ENCODE measurements at regions not wholly inside any gene's neighbourhood (a gene's known extent, or its start where the extent isn't known, plus 50 kb on each side); places are given as distances from the start of the nearest gene placed in this dataset.

- Histone ChIP-seq H3K4me1 (ENCODE audit: insufficient read depth, low read length) (no peaks in the 10 kb centered on the region), H3K27ac (ENCODE audit: low read depth, low read length) (no peak overlapping the region), H3K4me3 (ENCODE audit: low read depth in 1 of 2, low read length in 2 of 2) (no peak overlapping the region), H3K9ac (ENCODE audit: low read length) (no peak overlapping the region), H3K36me3 (ENCODE audit: insufficient read depth, low read length) (no peaks in the 10 kb centered on the region), H3K9me3 (ENCODE audit: low read length) (no peaks in the 10 kb centered on the region), H3K27me3 (ENCODE audit: control insufficient read depth in 1 of 2, insufficient read depth in 2 of 2, low read length in 2 of 2) (no peaks in the 10 kb centered on the region)
These were observed 342.3 kb downstream of the RPRM start for GRCh38 chr2:153136216-153136615.

- H3K9me3 ChIP-seq (ENCODE audit: low read length), result no peaks in the 10 kb centered on the region
- H3K4me1 ChIP-seq (ENCODE audit: insufficient read depth, low read length), result no peaks in the 10 kb centered on the region
- H3K27ac ChIP-seq (ENCODE audit: low read depth, low read length), result no peak overlapping the region
These were observed 343.8 kb downstream of the RPRM start for GRCh38 chr2:153134725-153135124.

DNA sequence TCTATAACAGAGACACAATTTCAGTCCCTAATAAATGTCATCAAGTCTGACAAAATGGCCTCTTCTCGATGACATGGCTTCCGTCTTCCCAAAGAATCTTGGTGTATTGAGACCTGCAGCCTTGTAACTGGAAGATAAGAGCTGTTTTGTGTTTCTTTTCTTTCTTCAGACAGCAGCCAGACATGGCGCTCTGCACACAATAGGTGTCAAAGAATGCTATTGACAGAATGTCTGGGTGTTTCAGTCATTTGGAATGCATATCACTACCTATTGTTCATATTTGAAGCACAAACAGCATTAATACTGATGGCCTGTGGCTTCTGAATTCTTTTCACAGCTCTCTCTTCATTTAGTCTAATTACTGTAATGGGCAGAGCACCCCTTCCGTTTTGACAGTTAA lies 344.8 kb downstream of the RPRM start:
- H3K36me3 ChIP-seq (ENCODE audit: insufficient read depth, low read length), result no peaks in the 10 kb centered on the region
- H3K9me3 ChIP-seq (ENCODE audit: low read length), result no peaks in the 10 kb centered on the region
- no peak overlapping the region for H3K27ac ChIP-seq (ENCODE audit: low read depth, low read length)
- no peak overlapping the region for H3K9ac ChIP-seq (ENCODE audit: low read length)
- H3K4me1 ChIP-seq (ENCODE audit: insufficient read depth, low read length), result no peaks in the 10 kb centered on the region
- no peak overlapping the region for H3K4me3 ChIP-seq (ENCODE audit: low read depth in 1 of 2, low read length in 2 of 2)
- no peaks in the 10 kb centered on the region for H3K27me3 ChIP-seq (ENCODE audit: control insufficient read depth in 1 of 2, insufficient read depth in 2 of 2, low read length in 2 of 2)

More at GRCh38 chr2:153134725-153135124, 343.8 kb downstream of the RPRM start:
- Histone ChIP-seq H3K9ac (ENCODE audit: low read length) (no peak overlapping the region), H3K36me3 (ENCODE audit: insufficient read depth, low read length) (no peaks in the 10 kb centered on the region), H3K4me3 (ENCODE audit: low read depth in 1 of 2, low read length in 2 of 2) (no peak overlapping the region), H3K27me3 (ENCODE audit: control insufficient read depth in 1 of 2, insufficient read depth in 2 of 2, low read length in 2 of 2) (no peaks in the 10 kb centered on the region)

DNA sequence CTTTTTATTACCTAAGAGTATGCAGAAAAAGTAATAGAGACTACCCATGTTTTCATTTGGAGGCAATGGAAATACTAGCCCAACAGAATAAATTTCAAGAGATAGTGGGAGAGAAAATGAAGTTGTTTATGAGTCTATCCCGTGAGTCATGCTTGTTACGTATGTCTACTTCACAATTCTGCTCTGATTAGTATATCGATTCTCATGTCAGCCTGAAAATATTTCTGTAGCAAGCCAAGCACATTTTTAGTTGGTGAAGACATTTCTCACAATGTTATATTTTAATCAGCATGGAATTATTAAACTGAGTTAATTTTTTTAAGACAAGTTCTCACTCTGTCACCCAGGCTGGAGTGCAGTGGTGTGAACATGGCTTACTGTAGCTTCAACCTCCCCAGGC lies 346.1 kb downstream of the RPRM start:
- H3K9ac ChIP-seq (ENCODE audit: low read length), result no peak overlapping the region
- no peaks in the 10 kb centered on the region for H3K9me3 ChIP-seq (ENCODE audit: low read length)
- no peaks in the 10 kb centered on the region for H3K36me3 ChIP-seq (ENCODE audit: insufficient read depth, low read length)
- no peaks in the 10 kb centered on the region for H3K4me1 ChIP-seq (ENCODE audit: insufficient read depth, low read length)
- no peak overlapping the region for H3K4me3 ChIP-seq (ENCODE audit: low read depth in 1 of 2, low read length in 2 of 2)
- no peak overlapping the region for H3K27ac ChIP-seq (ENCODE audit: low read depth, low read length)
- H3K27me3 ChIP-seq (ENCODE audit: control insufficient read depth in 1 of 2, insufficient read depth in 2 of 2, low read length in 2 of 2), result no peaks in the 10 kb centered on the region

- Histone ChIP-seq H3K4me3 (ENCODE audit: low read depth in 1 of 2, low read length in 2 of 2) (no peak overlapping the region), H3K9ac (ENCODE audit: low read length) (no peak overlapping the region), H3K27ac (ENCODE audit: low read depth, low read length) (no peak overlapping the region), H3K27me3 (ENCODE audit: control insufficient read depth in 1 of 2, insufficient read depth in 2 of 2, low read length in 2 of 2) (no peaks in the 10 kb centered on the region), H3K36me3 (ENCODE audit: insufficient read depth, low read length) (no peaks in the 10 kb centered on the region), H3K4me1 (ENCODE audit: insufficient read depth, low read length) (peaks cover 11% of the 10 kb centered on the region), H3K9me3 (ENCODE audit: low read length) (no peaks in the 10 kb centered on the region)
These were observed 363.4 kb downstream of the RPRM start for GRCh38 chr2:153115141-153115540.

DNA sequence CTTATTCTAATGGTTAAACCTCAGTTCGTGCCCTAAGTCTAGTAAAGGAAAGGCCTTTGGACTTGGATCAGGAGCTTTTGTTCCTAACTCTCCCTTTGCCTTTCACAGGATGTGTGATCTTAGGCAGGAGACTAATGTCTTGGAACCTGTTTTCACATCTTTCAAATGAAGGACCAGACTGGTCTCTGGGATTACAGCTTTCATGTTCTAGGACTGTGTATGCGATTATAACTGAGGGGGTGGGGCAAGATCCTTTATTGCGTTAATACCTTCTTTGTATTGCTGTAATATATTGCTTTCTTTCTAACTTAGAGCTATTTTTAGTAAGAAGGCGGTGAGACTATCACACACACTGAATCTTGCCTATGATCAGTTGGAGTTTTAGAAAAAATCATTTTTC lies 368.1 kb downstream of the RPRM start:
- Histone ChIP-seq H3K27ac (ENCODE audit: low read depth, low read length) (no peak overlapping the region), H3K36me3 (ENCODE audit: insufficient read depth, low read length) (no peaks in the 10 kb centered on the region), H3K9me3 (ENCODE audit: low read length) (no peaks in the 10 kb centered on the region), H3K27me3 (ENCODE audit: control insufficient read depth in 1 of 2, insufficient read depth in 2 of 2, low read length in 2 of 2) (no peaks in the 10 kb centered on the region), H3K9ac (ENCODE audit: low read length) (no peak overlapping the region), H3K4me3 (ENCODE audit: low read depth in 1 of 2, low read length in 2 of 2) (no peak overlapping the region), H3K4me1 (ENCODE audit: insufficient read depth, low read length) (peaks cover 32% of the 10 kb centered on the region)

DNA sequence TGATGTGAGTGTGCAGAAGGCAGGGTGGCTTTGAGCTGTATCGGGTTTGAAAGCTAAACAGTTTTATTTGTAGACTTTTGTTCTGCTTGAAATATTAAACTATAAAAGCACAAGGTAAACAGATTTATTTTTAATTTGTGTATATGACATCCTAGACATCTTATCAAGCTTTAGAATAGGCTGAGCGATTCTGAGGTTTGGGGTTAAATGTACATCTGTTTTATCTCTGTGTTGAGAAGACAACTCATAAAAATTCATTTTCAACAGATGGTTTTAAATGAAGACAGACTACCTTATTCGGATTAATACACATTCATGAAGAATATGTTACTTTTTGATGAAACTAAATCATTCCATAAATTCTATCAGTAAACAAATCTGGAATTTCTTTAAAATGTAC lies 368.8 kb downstream of the RPRM start:
- Histone ChIP-seq H3K27ac (ENCODE audit: low read depth, low read length) (no peak overlapping the region), H3K36me3 (ENCODE audit: insufficient read depth, low read length) (no peaks in the 10 kb centered on the region), H3K4me3 (ENCODE audit: low read depth in 1 of 2, low read length in 2 of 2) (no peak overlapping the region), H3K9ac (ENCODE audit: low read length) (no peak overlapping the region), H3K4me1 (ENCODE audit: insufficient read depth, low read length) (peaks cover 32% of the 10 kb centered on the region), H3K27me3 (ENCODE audit: control insufficient read depth in 1 of 2, insufficient read depth in 2 of 2, low read length in 2 of 2) (no peaks in the 10 kb centered on the region), H3K9me3 (ENCODE audit: low read length) (no peaks in the 10 kb centered on the region)

DNA sequence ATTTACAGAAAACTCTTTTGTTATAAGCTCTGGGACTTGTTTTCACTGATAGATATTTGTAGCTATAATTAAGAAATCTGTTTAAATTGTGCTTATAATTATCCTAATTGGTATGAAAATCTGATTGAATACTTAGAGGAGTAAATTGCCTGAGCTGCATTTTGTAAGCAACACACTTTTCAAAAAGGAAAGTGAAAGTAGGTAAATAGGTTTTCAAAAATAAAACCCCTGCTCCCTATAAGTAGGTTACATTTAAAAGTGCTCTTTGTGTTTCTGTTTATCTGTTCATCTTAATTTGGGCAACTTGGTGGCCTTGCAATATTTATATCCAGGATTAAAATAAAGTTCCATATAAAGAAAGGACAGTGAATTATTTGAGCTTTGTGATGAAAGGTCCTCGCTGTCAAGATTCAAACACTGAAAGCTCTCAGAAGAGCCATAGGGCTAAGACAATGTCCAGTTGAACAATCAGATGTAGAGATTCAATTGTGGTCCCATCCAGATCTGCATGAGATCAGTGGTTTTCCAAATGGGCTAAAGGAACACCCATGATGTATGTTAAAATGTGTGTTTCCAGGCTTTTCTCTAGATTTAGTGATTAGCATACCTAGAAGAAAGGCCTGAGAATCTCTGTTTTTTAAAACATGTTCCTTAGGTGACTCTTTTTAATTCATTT lies 371.6 kb downstream of the RPRM start:
- Histone ChIP-seq H3K9me3 (ENCODE audit: low read length) (no peaks in the 10 kb centered on the region), H3K27ac (ENCODE audit: low read depth, low read length) (no peak overlapping the region), H3K27me3 (ENCODE audit: control insufficient read depth in 1 of 2, insufficient read depth in 2 of 2, low read length in 2 of 2) (no peaks in the 10 kb centered on the region), H3K36me3 (ENCODE audit: insufficient read depth, low read length) (no peaks in the 10 kb centered on the region), H3K4me1 (ENCODE audit: insufficient read depth, low read length) (peaks cover 32% of the 10 kb centered on the region), H3K4me3 (ENCODE audit: low read depth in 1 of 2, low read length in 2 of 2) (no peak overlapping the region), H3K9ac (ENCODE audit: low read length) (no peak overlapping the region)

DNA sequence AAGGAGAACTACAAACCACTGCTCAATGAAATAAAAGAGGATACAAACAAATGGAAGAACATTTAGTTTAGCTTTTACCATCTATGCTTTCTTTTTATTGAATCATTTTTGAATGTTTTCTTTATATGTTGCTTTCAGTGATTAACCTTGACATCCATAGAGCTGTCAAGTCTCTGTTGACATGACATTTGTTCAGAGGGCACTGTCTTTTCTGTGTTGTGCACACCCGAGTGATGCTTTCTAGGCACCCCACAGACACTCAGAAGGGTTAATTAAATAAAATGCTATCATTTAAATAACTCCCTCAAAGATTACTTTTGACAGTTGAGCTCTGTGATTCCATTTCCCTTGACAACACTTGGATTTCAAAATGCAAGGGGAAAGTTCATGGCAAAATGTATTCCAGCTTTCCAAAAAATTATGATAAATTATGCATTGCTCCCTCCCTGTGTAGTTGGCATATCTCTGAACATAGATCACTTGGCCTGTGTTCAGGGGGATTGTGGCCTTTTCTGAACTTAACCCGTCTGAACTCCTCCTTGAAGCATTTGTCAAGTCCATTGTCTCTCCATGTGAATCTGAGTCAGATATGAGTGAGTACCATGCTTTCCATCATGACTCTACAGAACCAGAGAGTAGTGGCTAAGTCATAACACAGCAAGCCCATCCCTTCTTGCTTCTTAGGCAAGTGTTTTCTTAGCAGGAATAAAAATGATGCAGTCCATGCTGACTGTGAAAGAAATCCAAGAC lies 372.6 kb downstream of the RPRM start:
- Histone ChIP-seq H3K4me1 (ENCODE audit: insufficient read depth, low read length) (peaks cover 37% of the 10 kb centered on the region), H3K9ac (ENCODE audit: low read length) (no peak overlapping the region), H3K9me3 (ENCODE audit: low read length) (no peaks in the 10 kb centered on the region), H3K27me3 (ENCODE audit: control insufficient read depth in 1 of 2, insufficient read depth in 2 of 2, low read length in 2 of 2) (no peaks in the 10 kb centered on the region), H3K36me3 (ENCODE audit: insufficient read depth, low read length) (no peaks in the 10 kb centered on the region), H3K4me3 (ENCODE audit: low read depth in 1 of 2, low read length in 2 of 2) (no peak overlapping the region), H3K27ac (ENCODE audit: low read depth, low read length) (no peak overlapping the region)

DNA sequence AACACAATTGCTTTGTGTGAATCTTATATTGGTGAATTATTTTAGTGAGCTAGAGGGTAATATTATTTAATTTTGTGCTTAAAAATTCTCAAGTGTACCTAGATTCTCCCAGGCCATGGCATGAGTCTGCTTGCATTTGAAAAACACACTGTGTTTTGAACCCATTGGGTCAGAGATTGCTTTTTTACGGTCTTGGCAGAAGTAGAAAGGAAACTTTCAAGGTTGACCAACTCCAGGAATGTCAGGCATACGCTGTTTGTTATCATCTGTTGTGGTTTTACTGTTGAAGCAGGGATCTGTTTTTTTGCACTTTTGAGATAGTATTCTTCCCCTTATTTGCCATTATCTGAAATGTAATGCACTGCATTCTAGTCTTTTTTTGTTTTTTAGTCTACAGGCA lies 377.4 kb downstream of the RPRM start:
- no peaks in the 10 kb centered on the region for H3K9me3 ChIP-seq (ENCODE audit: low read length)
- no peak overlapping the region for H3K9ac ChIP-seq (ENCODE audit: low read length)
- H3K36me3 ChIP-seq (ENCODE audit: insufficient read depth, low read length), result no peaks in the 10 kb centered on the region
- H3K4me1 ChIP-seq (ENCODE audit: insufficient read depth, low read length), result peaks cover 11% of the 10 kb centered on the region
- H3K27ac ChIP-seq (ENCODE audit: low read depth, low read length), result no peak overlapping the region
- H3K4me3 ChIP-seq (ENCODE audit: low read depth in 1 of 2, low read length in 2 of 2), result no peak overlapping the region
- H3K27me3 ChIP-seq (ENCODE audit: control insufficient read depth in 1 of 2, insufficient read depth in 2 of 2, low read length in 2 of 2), result no peaks in the 10 kb centered on the region

GRCh38 chr2:153100151-153100550 lies 378.4 kb downstream of the RPRM start:
- Histone ChIP-seq H3K9ac (ENCODE audit: low read length) (no peak overlapping the region), H3K4me1 (ENCODE audit: insufficient read depth, low read length) (peaks cover 6% of the 10 kb centered on the region), H3K9me3 (ENCODE audit: low read length) (no peaks in the 10 kb centered on the region), H3K4me3 (ENCODE audit: low read depth in 1 of 2, low read length in 2 of 2) (no peak overlapping the region), H3K27me3 (ENCODE audit: control insufficient read depth in 1 of 2, insufficient read depth in 2 of 2, low read length in 2 of 2) (no peaks in the 10 kb centered on the region), H3K27ac (ENCODE audit: low read depth, low read length) (no peak overlapping the region), H3K36me3 (ENCODE audit: insufficient read depth, low read length) (no peaks in the 10 kb centered on the region)

DNA sequence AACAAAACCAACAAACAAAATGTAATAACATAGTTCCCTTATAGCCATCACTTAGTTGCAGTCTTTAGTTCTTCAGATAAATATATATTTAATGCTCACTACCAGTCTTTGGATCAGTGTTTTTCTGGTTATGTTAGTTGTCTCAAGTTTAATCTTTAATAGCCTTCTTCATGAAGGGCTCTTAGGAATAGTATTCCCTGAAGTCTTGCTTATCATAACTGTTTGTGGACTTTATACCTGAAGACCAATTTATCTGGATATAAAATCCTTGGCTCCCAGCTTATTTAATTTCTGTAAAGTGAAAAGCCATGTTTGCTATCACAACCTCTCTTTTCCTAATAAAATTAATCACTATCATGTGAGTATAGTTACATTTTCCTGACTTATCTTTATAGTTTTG lies 379.7 kb downstream of the ARL6IP6 start:
- Histone ChIP-seq H3K4me3 (ENCODE audit: low read depth in 1 of 2, low read length in 2 of 2) (no peak overlapping the region), H3K4me1 (ENCODE audit: insufficient read depth, low read length) (peaks cover 6% of the 10 kb centered on the region), H3K36me3 (ENCODE audit: insufficient read depth, low read length) (no peaks in the 10 kb centered on the region), H3K9me3 (ENCODE audit: low read length) (no peaks in the 10 kb centered on the region), H3K27me3 (ENCODE audit: control insufficient read depth in 1 of 2, insufficient read depth in 2 of 2, low read length in 2 of 2) (no peaks in the 10 kb centered on the region), H3K27ac (ENCODE audit: low read depth, low read length) (no peak overlapping the region), H3K9ac (ENCODE audit: low read length) (no peak overlapping the region)
